ENCODE measurements at regions not wholly inside any gene's neighbourhood (a gene's known extent, or its start where the extent isn't known, plus 50 kb on each side); places are given as distances from the start of the nearest gene placed in this dataset.
"Not testable (repeated sequence)": the region's sequence is repeated elsewhere in the genome, so short reads cannot be mapped to it uniquely, and the experiment has no call there.

- Histone ChIP-seq H3K36me3 (no peaks in the 10 kb centered on the region), H3K4me3 (no peak overlapping the region), H3K4me1 (no peaks in the 10 kb centered on the region), H3K27me3 (peaks cover 0 to 4% (median 0%) of the 10 kb centered on the region in 7 donors), H3K27ac (no peak overlapping the region), H3K9me3 (no peaks in the 10 kb centered on the region)
- intact Hi-C loops (cut with DNase I), result no loop called here
- TF ChIP-seq CTCF (IDR thresholded peaks at IDR 0.05), result no peak
- WGBS, 2 donors, result 93% methylated on average over 6 of the region's 6 CpGs
- no peak for DNase-seq
- no peak for ATAC-seq
Measured at GRCh38 chr15:98103570-98103969, 143.1 kb downstream of the ARRDC4 start.

GRCh38 chr15:98104386-98105151 is 144.1 kb downstream of the ARRDC4 start:
- not testable (repeated sequence) for H3K4me3 ChIP-seq

GRCh38 chr15:98106615-98107194 is 146.2 kb downstream of the ARRDC4 start:
- DNase-seq; H3K4me3 ChIP-seq; H3K27ac ChIP-seq; ATAC-seq; H3K4me1 ChIP-seq; intact Hi-C loops (cut with DNase I); H3K36me3 ChIP-seq; H3K9me3 ChIP-seq: not testable (repeated sequence)
- 48 to 63% methylated on average over 10 of the region's 10 CpGs for WGBS, 2 donors
- H3K27me3 ChIP-seq, result peaks cover 0 to 11% (median 3%) of the 10 kb centered on the region in 7 donors

More at GRCh38 chr15:98104386-98105151, 144.1 kb downstream of the ARRDC4 start:
- intact Hi-C loops (cut with DNase I); H3K36me3 ChIP-seq; ATAC-seq; H3K4me1 ChIP-seq; H3K27ac ChIP-seq; DNase-seq; H3K9me3 ChIP-seq: not testable (repeated sequence)
- WGBS, 2 donors, result 89 to 91% methylated on average over 49 to 53 of the region's 53 CpGs
- peaks cover 0 to 11% (median 3%) of the 10 kb centered on the region in 7 donors for H3K27me3 ChIP-seq

DNA sequence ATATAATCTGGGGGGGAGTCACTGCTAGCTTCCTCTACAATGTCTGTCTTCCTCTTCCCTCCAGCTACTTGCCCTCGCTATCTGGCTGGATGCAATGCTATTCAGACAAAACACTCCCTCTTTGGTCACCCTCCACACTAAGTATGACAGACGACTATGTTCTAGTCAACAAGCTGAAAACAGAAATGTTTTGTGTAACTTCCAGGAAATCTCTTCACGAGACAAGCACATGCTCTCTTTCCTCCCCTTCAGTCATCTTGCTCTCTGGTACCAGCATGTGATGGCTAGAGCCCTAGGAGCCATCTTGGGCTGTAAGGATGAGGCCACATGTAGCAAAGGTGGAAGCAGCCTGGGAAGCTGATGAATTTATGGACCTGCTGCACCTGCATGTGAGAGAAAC is 151.3 kb downstream of the ARRDC4 start:
- Histone ChIP-seq H3K4me1 (no peaks in the 10 kb centered on the region), H3K27ac (no peak overlapping the region), H3K36me3 (no peaks in the 10 kb centered on the region), H3K27me3 (peaks cover 0 to 11% (median 3%) of the 10 kb centered on the region in 7 donors), H3K9me3 (no peaks in the 10 kb centered on the region), H3K4me3 (no peak overlapping the region)
- DNase-seq (no peak), ATAC-seq (no peak)
- no peak for TF ChIP-seq CTCF (IDR thresholded peaks at IDR 0.05)
- intact Hi-C loops (cut with DNase I), result no loop called here
- WGBS, 2 donors, result 48 to 50% methylated on average over 3 of the region's 3 CpGs

DNA sequence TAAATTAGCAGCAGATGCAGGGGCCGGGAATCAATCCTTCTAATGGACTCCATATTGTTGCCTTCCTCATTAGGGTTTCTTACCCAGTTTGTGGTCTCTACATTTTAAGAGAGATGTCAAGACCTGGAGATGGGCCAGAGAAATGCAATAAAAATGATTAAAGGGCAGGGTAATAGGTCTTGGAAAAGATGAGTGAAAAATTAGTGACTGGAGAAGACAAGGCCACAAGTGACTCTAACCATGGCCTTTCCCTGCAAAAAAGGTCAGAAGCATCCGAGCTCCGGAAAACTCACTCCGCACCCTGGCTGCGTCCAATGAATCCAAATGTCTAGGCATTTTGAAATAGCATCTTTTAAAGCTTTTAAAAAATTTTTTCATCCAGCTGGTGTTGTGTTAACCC is 152.8 kb downstream of the ARRDC4 start:
- Histone ChIP-seq H3K36me3 (no peaks in the 10 kb centered on the region), H3K4me3 (no peak overlapping the region), H3K27me3 (peaks cover 0 to 9% (median 3%) of the 10 kb centered on the region in 7 donors), H3K4me1 (no peaks in the 10 kb centered on the region), H3K9me3 (no peaks in the 10 kb centered on the region), H3K27ac (no peak overlapping the region)
- intact Hi-C loops (cut with DNase I), result no loop called here
- TF ChIP-seq CTCF (IDR thresholded peaks at IDR 0.05), result no peak
- no peak for DNase-seq
- WGBS, 2 donors, result 91 to 93% methylated on average over 5 of the region's 5 CpGs
- ATAC-seq, result no peak

Measured in heart right ventricle (tissue), 16 donors.